Hepatocyte (in vitro differentiated cells): ENCODE measurements at regions not wholly inside any gene's neighbourhood (a gene's known extent, or its start where the extent isn't known, plus 50 kb on each side); places are given as distances from the start of the nearest gene placed in this dataset.

ENCODE experiments used
- DNase-seq: peaks from one replicate; pipeline ENCODE4 v3.0.0-alpha.2; 2016; ENCODE audit warnings: low spot score
- H2AFZ ChIP-seq: fragments of 200-600 bp; sonication (generic); 2 replicates; pipeline ENCODE4 v1.6.0; 2016; ENCODE audit warnings: antibody characterized with exemption, mild to moderate bottlenecking
- H3K27ac ChIP-seq: fragments of 200-600 bp; sonication (generic); 2 replicates; pipeline ENCODE4 v1.5.1; 2016; ENCODE audit warnings: mild to moderate bottlenecking
- H3K27me3 ChIP-seq: fragments of 200-600 bp; sonication (generic); 2 replicates; pipeline ENCODE4 v1.6.1; 2016
- H3K36me3 ChIP-seq: fragments of 200-600 bp; sonication (generic); replicated peaks from 2 replicates; pipeline ENCODE4 v1.5.1; 2016; ENCODE audit warnings: low read depth; ENCODE audit not compliant: insufficient read depth
- H3K4me1 ChIP-seq: fragments of 200-600 bp; sonication (generic); 2 replicates; pipeline ENCODE4 v1.5.1; 2016; ENCODE audit warnings: mild to moderate bottlenecking, moderate library complexity; ENCODE audit not compliant: insufficient read depth
- H3K4me2 ChIP-seq: fragments of 200-600 bp; sonication (generic); 2 replicates; pipeline ENCODE4 v1.6.0; 2016
- H3K4me3 ChIP-seq: fragments of 200-600 bp; sonication (generic); 2 replicates; pipeline ENCODE4 v1.5.1; 2016; ENCODE audit warnings: mild to moderate bottlenecking
- H3K79me2 ChIP-seq: fragments of 200-600 bp; sonication (generic); 2 replicates; pipeline ENCODE4 v1.6.0; 2017; ENCODE audit warnings: mild to moderate bottlenecking
- H3K9me2 ChIP-seq: fragments of 200-600 bp; sonication (generic); replicated peaks from 2 replicates; pipeline ENCODE4 v1.6.0; 2017; ENCODE audit warnings: mild to moderate bottlenecking; ENCODE audit not compliant: insufficient read depth
- H3K9me3 ChIP-seq: fragments of 200-600 bp; sonication (generic); 2 replicates; pipeline ENCODE4 v1.5.1; 2016; ENCODE audit warnings: low read depth, mild to moderate bottlenecking
- H4K20me1 ChIP-seq: fragments of 200-600 bp; sonication (generic); 2 replicates; pipeline ENCODE4 v1.6.0; 2016; ENCODE audit warnings: mild to moderate bottlenecking; ENCODE audit not compliant: insufficient read depth, poor library complexity, severe bottlenecking
- EZH2 ChIP-seq: fragments of 200-600 bp; sonication (generic); IDR thresholded peaks from 2 replicates; pipeline ENCODE4 v1.6.1; 2016; ENCODE audit warnings: antibody characterized with exemption, mild to moderate bottlenecking, borderline replicate concordance
- EZH2phosphoT487 ChIP-seq: fragments of 200-600 bp; sonication (generic); IDR thresholded peaks from one replicate; pipeline ENCODE4 v1.6.1; 2018; ENCODE audit warnings: antibody characterized with exemption, mild to moderate bottlenecking, low read depth, moderate library complexity; ENCODE audit not compliant: unreplicated experiment, severe bottlenecking
- WGBS: methylation state at CpG from one replicate; pipeline ENCODE4 v1.1.6; 2016; ENCODE audit warnings: low lambda C conversion rate; ENCODE audit errors: missing lambda C conversion rate; 5-methylcytosine and 5-hydroxymethylcytosine counted together
- TF ChIP-seq, protein P1 (sequence below): fragments of 200-600 bp; sonication (generic); IDR thresholded peaks from 2 replicates; pipeline ENCODE4 v1.5.1; 2016; ENCODE audit warnings: antibody characterized with exemption, mild to moderate bottlenecking; ENCODE audit not compliant: poor library complexity

DNA sequence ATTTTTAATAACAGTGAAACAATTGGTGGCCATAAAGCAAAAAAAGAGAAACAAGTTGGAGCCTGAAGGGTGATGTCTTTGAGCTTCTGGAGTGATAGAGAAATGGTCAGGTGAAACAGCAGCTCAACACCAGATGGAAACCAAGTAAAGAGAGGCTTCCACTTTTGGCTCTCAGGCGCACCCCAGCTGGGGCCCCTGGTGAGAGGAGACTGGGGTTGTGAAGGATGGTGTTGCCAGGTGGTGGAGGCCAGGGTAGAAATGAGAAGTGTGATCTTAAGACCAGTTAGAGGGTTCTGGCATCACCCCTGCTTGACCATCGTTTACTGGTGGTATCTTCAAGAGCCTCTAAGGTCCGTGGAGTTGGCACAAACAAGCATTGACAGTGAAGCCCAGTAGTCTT, 126.0 kb upstream of the AKIRIN2 start:
- no peaks in the 10 kb centered on the region for H3K27me3 ChIP-seq
- no peak overlapping the region for H3K4me3 ChIP-seq
- H3K4me2 ChIP-seq, result no peak overlapping the region
- no peak overlapping the region for H2AFZ ChIP-seq
- H4K20me1 ChIP-seq, result no peaks in the 10 kb centered on the region
- no peaks in the 10 kb centered on the region for H3K79me2 ChIP-seq
- no peaks in the 10 kb centered on the region for H3K9me3 ChIP-seq
- TF ChIP-seq EZH2 (no peak), EZH2phosphoT487 (no peak)
- TF ChIP-seq, protein P1, sequence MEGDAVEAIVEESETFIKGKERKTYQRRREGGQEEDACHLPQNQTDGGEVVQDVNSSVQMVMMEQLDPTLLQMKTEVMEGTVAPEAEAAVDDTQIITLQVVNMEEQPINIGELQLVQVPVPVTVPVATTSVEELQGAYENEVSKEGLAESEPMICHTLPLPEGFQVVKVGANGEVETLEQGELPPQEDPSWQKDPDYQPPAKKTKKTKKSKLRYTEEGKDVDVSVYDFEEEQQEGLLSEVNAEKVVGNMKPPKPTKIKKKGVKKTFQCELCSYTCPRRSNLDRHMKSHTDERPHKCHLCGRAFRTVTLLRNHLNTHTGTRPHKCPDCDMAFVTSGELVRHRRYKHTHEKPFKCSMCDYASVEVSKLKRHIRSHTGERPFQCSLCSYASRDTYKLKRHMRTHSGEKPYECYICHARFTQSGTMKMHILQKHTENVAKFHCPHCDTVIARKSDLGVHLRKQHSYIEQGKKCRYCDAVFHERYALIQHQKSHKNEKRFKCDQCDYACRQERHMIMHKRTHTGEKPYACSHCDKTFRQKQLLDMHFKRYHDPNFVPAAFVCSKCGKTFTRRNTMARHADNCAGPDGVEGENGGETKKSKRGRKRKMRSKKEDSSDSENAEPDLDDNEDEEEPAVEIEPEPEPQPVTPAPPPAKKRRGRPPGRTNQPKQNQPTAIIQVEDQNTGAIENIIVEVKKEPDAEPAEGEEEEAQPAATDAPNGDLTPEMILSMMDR, result no peak
- no peaks in the 10 kb centered on the region for H3K9me2 ChIP-seq
- DNase-seq, result no peak
- no peak overlapping the region for H3K27ac ChIP-seq
- WGBS, result 97% methylated on average over 3 of the region's 3 CpGs
- H3K36me3 ChIP-seq, result no peaks in the 10 kb centered on the region
- peaks cover 16% of the 10 kb centered on the region for H3K4me1 ChIP-seq

DNA sequence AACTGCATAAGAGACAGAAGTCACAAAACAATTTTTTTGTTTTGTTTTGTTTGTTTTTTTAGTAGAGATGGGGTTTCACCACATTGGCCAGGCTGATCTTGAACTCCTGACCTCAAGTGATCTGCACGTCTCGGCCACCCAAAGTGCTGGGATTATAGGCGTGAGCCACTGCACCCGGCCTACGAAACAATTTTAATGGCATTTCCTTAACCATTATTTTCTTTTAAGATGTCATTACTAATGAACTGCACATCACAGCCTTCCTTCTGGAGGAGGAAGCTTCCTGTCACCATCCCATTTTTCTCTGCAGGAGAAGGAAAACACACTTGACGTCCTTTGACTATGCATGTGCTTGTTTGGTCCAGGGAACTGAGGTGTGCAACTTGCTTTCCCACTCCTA, 125.3 kb upstream of the AKIRIN2 start:
- no peaks in the 10 kb centered on the region for H3K9me3 ChIP-seq
- H3K79me2 ChIP-seq, result no peaks in the 10 kb centered on the region
- no peak overlapping the region for H3K4me2 ChIP-seq
- TF ChIP-seq, protein P1, result no peak
- TF ChIP-seq EZH2 (no peak), EZH2phosphoT487 (no peak)
- no peaks in the 10 kb centered on the region for H3K36me3 ChIP-seq
- H3K4me3 ChIP-seq, result no peak overlapping the region
- WGBS, result 73% methylated on average over 6 of the region's 6 CpGs
- DNase-seq, result no peak
- H3K27ac ChIP-seq, result no peak overlapping the region
- no peaks in the 10 kb centered on the region for H3K9me2 ChIP-seq
- no peak overlapping the region for H2AFZ ChIP-seq
- H3K27me3 ChIP-seq, result no peaks in the 10 kb centered on the region
- peaks cover 19% of the 10 kb centered on the region for H3K4me1 ChIP-seq
- H4K20me1 ChIP-seq, result no peaks in the 10 kb centered on the region

DNA sequence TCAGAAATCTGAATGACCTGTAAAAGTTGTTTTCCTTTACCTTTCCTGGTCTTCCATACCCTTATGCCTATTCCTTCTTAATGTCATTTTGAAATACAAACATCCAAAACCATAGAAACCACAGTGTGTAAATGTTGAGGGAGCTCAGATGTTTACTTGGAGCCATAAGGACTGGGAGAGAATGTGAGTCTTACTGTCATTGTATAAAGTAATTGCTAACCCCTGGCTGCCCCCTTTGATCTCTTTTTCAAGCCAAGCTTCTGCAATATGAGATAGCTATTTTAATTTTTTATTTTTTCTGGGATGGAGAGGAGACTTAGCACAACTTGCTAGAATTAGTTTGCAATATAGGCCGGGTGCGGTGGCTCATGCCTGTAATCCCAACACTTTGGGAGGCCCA, 124.4 kb upstream of the AKIRIN2 start:
- Histone ChIP-seq H3K4me3 (no peak overlapping the region), H3K4me1 (peaks cover 28% of the 10 kb centered on the region), H3K27ac (peak overlapping the region; percentile 29), H3K4me2 (no peak overlapping the region), H3K36me3 (no peaks in the 10 kb centered on the region), H4K20me1 (no peaks in the 10 kb centered on the region), H2AFZ (no peak overlapping the region), H3K27me3 (no peaks in the 10 kb centered on the region), H3K9me2 (no peaks in the 10 kb centered on the region), H3K9me3 (no peaks in the 10 kb centered on the region), H3K79me2 (no peaks in the 10 kb centered on the region)
- TF ChIP-seq EZH2phosphoT487, result no peak
- TF ChIP-seq, protein P1, result no peak
- no peak for TF ChIP-seq EZH2
- no peak for DNase-seq
- WGBS, result 69% methylated on average over 2 of the region's 2 CpGs

DNA sequence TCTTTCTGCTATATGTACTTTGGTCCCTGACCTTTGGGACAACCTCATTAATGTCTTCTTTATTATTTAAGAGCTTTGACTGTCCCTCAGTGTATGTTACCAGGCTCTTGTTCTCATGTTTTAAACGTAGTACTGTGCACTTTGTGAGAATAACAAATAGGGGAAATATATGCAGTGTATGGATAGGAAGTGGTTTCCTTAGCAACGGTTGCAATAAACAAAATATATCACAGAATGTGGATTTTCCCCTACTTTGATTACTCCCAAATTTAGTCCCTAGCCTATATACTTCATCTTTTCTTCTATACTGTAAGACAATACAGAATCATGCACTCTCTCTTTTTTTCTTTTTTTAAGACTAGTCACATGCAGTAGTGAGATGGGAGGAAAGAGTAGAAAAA, 123.8 kb upstream of the AKIRIN2 start:
- no peaks in the 10 kb centered on the region for H3K27me3 ChIP-seq
- no peak for DNase-seq
- WGBS, result 71% methylated on average over 2 of the region's 2 CpGs
- no peak overlapping the region for H3K4me2 ChIP-seq
- H4K20me1 ChIP-seq, result no peaks in the 10 kb centered on the region
- H3K9me2 ChIP-seq, result no peaks in the 10 kb centered on the region
- no peaks in the 10 kb centered on the region for H3K36me3 ChIP-seq
- no peak overlapping the region for H2AFZ ChIP-seq
- TF ChIP-seq EZH2 (no peak), EZH2phosphoT487 (no peak)
- TF ChIP-seq, protein P1, result no peak
- H3K4me1 ChIP-seq, result peaks cover 29% of the 10 kb centered on the region
- H3K79me2 ChIP-seq, result no peaks in the 10 kb centered on the region
- H3K27ac ChIP-seq, result peak overlapping the region; percentile 29
- H3K4me3 ChIP-seq, result no peak overlapping the region
- no peaks in the 10 kb centered on the region for H3K9me3 ChIP-seq
